ENCODE measurements at regions not wholly inside any gene's neighbourhood (a gene's known extent, or its start where the extent isn't known, plus 50 kb on each side); places are given as distances from the start of the nearest gene placed in this dataset.

GRCh38 chr10:29962166-29962850, 97.1 kb downstream of the JCAD start:
- no peak for DNase-seq (ENCODE audit: extremely low read depth, low read depth)

GRCh38 chr10:29961351-29961750, 98.0 kb downstream of the JCAD start:
- no peak for DNase-seq (ENCODE audit: extremely low read depth, low read depth)

- DNase-seq (ENCODE audit: extremely low read depth, low read depth) = no peak
Measured at GRCh38 chr10:29960261-29960660, 99.1 kb downstream of the JCAD start.

- DNase-seq (ENCODE audit: extremely low read depth, low read depth) = no peak
Measured at GRCh38 chr10:29959586-29959985, 99.8 kb downstream of the JCAD start.

GRCh38 chr10:29958440-29958839, 100.9 kb downstream of the JCAD start:
- DNase-seq (ENCODE audit: extremely low read depth, low read depth) = no peak

- no peak for DNase-seq (ENCODE audit: extremely low read depth, low read depth)
Measured at GRCh38 chr10:29957907-29958331, 101.5 kb downstream of the JCAD start.

GRCh38 chr10:29957236-29957635, 102.2 kb downstream of the JCAD start:
- DNase-seq (ENCODE audit: extremely low read depth, low read depth) = no peak

GRCh38 chr10:29956335-29956924, 103.0 kb downstream of the JCAD start:
- no peak for DNase-seq (ENCODE audit: extremely low read depth, low read depth)

GRCh38 chr10:29955329-29955935, 104.0 kb downstream of the JCAD start:
- no peak for DNase-seq (ENCODE audit: extremely low read depth, low read depth)

- no peak for DNase-seq (ENCODE audit: extremely low read depth, low read depth)
Measured at GRCh38 chr10:29951441-29951931, 107.9 kb downstream of the JCAD start.

GRCh38 chr10:29950391-29950790, 109.0 kb downstream of the JCAD start:
- no peak for DNase-seq (ENCODE audit: extremely low read depth, low read depth)

GRCh38 chr10:29949411-29950011, 109.9 kb downstream of the JCAD start:
- no peak for DNase-seq (ENCODE audit: extremely low read depth, low read depth)

GRCh38 chr10:29948881-29949355, 110.5 kb downstream of the JCAD start:
- DNase-seq (ENCODE audit: extremely low read depth, low read depth) = no peak

- DNase-seq (ENCODE audit: extremely low read depth, low read depth) = no peak
Measured at GRCh38 chr10:29947701-29948060, 111.7 kb downstream of the JCAD start.

GRCh38 chr10:29946953-29947700, 112.3 kb downstream of the JCAD start:
- DNase-seq (ENCODE audit: extremely low read depth, low read depth) = no peak

GRCh38 chr10:29946614-29946952, 112.8 kb downstream of the JCAD start:
- no peak for DNase-seq (ENCODE audit: extremely low read depth, low read depth)

- DNase-seq (ENCODE audit: extremely low read depth, low read depth) = no peak
Measured at GRCh38 chr10:29941476-29941875, 117.9 kb downstream of the JCAD start.

- no peak for DNase-seq (ENCODE audit: extremely low read depth, low read depth)
Measured at GRCh38 chr10:29932991-29933390, 126.4 kb downstream of the JCAD start.

- DNase-seq (ENCODE audit: extremely low read depth, low read depth) = no peak
Measured at GRCh38 chr10:29931833-29932232, 127.6 kb downstream of the JCAD start.

GRCh38 chr10:29929006-29929405, 130.4 kb downstream of the JCAD start:
- no peak for DNase-seq (ENCODE audit: extremely low read depth, low read depth)

GRCh38 chr10:29926693-29927048, 132.7 kb downstream of the JCAD start:
- DNase-seq (ENCODE audit: extremely low read depth, low read depth) = no peak
